GM12872 (cell line): ENCODE measurements at regions not wholly inside any gene's neighbourhood (a gene's known extent, or its start where the extent isn't known, plus 50 kb on each side); places are given as distances from the start of the nearest gene placed in this dataset.

Experiments
- TF ChIP-seq, protein P1 (sequence below): IDR thresholded peaks from 3 replicates; pipeline ENCODE4 v1.5.1; 2011; ENCODE audit warnings: low read depth, mild to moderate bottlenecking, low read length, moderate library complexity; ENCODE audit not compliant: insufficient read depth

DNA sequence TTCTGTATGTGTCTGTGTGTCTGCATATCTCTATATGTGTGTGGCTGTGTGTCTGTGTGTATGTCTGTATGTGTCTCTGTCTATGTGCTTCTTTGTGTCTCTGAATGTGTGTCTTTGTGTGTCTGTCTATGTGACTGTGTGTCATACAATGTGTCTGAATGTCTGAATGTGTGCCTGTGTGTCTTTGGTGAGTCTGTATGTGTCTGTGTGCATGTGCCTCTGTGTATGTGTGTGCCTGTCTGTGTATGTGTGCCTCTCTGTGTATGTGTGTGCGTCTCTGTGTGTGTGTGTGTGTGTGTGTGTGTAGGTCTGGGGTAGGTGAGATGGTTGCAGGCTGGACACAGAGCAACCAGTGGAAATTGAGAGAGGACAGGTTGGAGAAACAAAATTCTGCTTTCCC lies 435.3 kb downstream of the ARHGEF28 start:
- TF ChIP-seq, protein P1, sequence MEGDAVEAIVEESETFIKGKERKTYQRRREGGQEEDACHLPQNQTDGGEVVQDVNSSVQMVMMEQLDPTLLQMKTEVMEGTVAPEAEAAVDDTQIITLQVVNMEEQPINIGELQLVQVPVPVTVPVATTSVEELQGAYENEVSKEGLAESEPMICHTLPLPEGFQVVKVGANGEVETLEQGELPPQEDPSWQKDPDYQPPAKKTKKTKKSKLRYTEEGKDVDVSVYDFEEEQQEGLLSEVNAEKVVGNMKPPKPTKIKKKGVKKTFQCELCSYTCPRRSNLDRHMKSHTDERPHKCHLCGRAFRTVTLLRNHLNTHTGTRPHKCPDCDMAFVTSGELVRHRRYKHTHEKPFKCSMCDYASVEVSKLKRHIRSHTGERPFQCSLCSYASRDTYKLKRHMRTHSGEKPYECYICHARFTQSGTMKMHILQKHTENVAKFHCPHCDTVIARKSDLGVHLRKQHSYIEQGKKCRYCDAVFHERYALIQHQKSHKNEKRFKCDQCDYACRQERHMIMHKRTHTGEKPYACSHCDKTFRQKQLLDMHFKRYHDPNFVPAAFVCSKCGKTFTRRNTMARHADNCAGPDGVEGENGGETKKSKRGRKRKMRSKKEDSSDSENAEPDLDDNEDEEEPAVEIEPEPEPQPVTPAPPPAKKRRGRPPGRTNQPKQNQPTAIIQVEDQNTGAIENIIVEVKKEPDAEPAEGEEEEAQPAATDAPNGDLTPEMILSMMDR, result no peak

- TF ChIP-seq, protein P1, result no peak
Observed at GRCh38 chr5:74059706-74060105, 433.7 kb downstream of the ARHGEF28 start.

DNA sequence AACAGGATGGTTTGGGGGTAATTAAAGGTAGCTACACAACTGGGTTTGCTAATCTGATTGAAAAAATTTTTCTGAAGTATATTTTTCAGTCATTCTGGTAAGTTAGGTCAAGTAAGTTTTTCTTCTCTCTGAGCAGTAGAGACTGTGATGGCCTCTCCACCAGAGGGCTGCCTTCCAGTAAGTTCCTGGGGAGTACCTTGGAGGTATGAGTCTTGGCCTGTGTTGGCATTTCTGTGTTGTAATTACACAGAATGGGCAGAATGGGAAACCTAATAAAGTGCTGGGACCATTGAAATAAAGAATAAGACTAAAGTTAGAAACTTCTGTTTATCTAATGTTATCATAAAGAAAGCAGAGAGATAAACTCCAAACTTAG lies 430.8 kb downstream of the ARHGEF28 start:
- TF ChIP-seq, protein P1, result peak; percentile 38; the same call in 1 of the 3 replicates

DNA sequence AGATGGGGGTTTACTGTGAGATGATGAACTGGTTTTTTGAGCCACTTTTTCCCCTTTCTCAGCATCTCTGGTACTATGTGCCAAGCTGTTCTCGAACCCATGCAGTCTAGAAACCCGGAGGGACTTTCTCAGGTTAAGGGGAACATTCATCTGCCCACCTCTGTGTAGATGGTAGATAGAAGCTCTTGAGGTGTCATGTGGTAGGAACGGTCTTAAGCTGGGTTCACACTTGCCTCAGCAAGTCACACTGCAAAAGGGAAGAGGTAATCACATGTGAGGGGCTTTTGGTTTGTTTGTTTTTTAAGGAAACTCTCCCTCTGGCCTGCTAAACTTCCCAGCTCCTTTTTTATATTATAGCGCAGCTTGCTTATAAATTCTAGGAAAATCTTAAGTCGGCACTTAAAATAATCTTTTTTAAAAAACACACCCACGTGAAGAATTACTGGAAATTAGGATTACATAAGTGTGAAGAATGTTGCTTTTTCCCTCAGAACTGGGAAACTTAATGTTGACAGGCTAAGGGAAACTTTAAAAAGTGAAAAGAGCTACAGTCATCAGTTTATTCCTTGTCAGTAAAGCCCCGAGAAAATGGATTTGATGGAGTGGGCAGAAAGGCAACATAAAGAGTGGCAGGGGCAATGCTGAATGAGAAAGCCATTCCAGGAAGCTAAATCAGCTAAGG lies 430.3 kb downstream of the ARHGEF28 start:
- TF ChIP-seq, protein P1, result no peak

- TF ChIP-seq, protein P1, result no peak
Observed at GRCh38 chr5:74055486-74056106, 429.6 kb downstream of the ARHGEF28 start.

- TF ChIP-seq, protein P1, result no peak
Observed at GRCh38 chr5:74054641-74055421, 428.8 kb downstream of the ARHGEF28 start.

DNA sequence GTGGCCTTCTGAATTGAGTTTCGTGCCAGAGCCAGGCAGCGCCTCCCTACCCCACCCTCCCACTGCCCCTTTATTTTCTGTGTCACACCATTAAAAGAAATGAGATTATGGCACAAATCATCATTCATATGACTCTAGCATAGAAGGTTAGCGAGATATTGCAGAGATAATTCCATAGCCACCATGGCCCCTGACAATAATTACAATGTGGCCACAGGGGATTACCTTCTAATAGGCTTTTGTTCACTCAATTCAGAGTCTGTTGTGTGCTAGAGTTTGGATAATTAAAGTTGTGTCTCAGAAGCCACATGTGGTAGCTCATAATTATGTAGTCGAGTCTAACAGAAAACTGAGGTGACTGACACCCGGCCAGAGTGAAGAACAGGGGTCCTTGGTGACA lies 428.1 kb downstream of the ARHGEF28 start:
- TF ChIP-seq, protein P1, result no peak
